H9 (cell line): ENCODE measurements at regions not wholly inside any gene's neighbourhood (a gene's known extent, or its start where the extent isn't known, plus 50 kb on each side); places are given as distances from the start of the nearest gene placed in this dataset.
A peak's percentile ranks its signal among the peaks of the same experiment; 100 is the strongest.

ENCODE experiments used
- DNase-seq: peaks from one replicate; pipeline ENCODE4 v3.0.0-alpha.2; 2017
- H2AFZ ChIP-seq: one replicate; pipeline ENCODE4 v1.6.1; 2013; ENCODE audit warnings: mild to moderate bottlenecking, low read length, control low read depth, moderate library complexity
- H2AK5ac ChIP-seq: 2 replicates; pipeline ENCODE4 v1.6.1; 2013; ENCODE audit warnings: low read length, control low read depth, mixed read lengths; ENCODE audit not compliant: insufficient read length
- H2BK120ac ChIP-seq: one replicate; pipeline ENCODE4 v1.6.1; 2013; ENCODE audit warnings: low read depth, mild to moderate bottlenecking, low read length, control low read depth, inconsistent platforms; ENCODE audit not compliant: poor library complexity, severe bottlenecking
- H2BK12ac ChIP-seq: 2 replicates; pipeline ENCODE4 v1.6.1; 2013; ENCODE audit warnings: low read length, control low read depth, mixed read lengths, low read depth; ENCODE audit not compliant: insufficient read length
- H2BK15ac ChIP-seq: 2 replicates; pipeline ENCODE4 v1.6.1; 2013; ENCODE audit warnings: low read depth, low read length, control low read depth
- H2BK20ac ChIP-seq: one replicate; pipeline ENCODE4 v1.6.1; 2013; ENCODE audit warnings: low read depth, mild to moderate bottlenecking, low read length, control low read depth, inconsistent platforms; ENCODE audit not compliant: poor library complexity, severe bottlenecking
- H2BK5ac ChIP-seq: 2 replicates; pipeline ENCODE4 v1.6.1; 2013; ENCODE audit warnings: low read length, control low read depth, mixed read lengths; ENCODE audit not compliant: insufficient read length
- H3K14ac ChIP-seq: 2 replicates; pipeline ENCODE4 v1.6.1; 2013; ENCODE audit warnings: low read length, control low read depth; ENCODE audit not compliant: insufficient read depth
- H3K18ac ChIP-seq: 2 replicates; pipeline ENCODE4 v1.6.1; 2013; ENCODE audit warnings: low read depth, mild to moderate bottlenecking, mixed read lengths, low read length, control low read depth; ENCODE audit not compliant: insufficient read length
- H3K23ac ChIP-seq: 2 replicates; pipeline ENCODE4 v1.6.1; 2013; ENCODE audit warnings: low read length, control low read depth, mixed read lengths, low read depth; ENCODE audit not compliant: insufficient read length
- H3K23me2 ChIP-seq: 2 replicates; pipeline ENCODE4 v1.6.1; 2013; ENCODE audit warnings: low read depth, mild to moderate bottlenecking, mixed read lengths, low read length, control low read depth; ENCODE audit not compliant: insufficient read length, poor library complexity, severe bottlenecking
- H3K27ac ChIP-seq: 2 replicates; pipeline ENCODE4 v1.5.1; 2013; ENCODE audit warnings: low read length, control low read depth, mixed read lengths, low read depth; ENCODE audit not compliant: insufficient read length
- H3K27me3 ChIP-seq: 2 replicates; pipeline ENCODE4 v1.6.1; 2013; ENCODE audit warnings: low read length, control low read depth, inconsistent platforms; ENCODE audit not compliant: insufficient read depth
- H3K4ac ChIP-seq: 2 replicates; pipeline ENCODE4 v1.6.1; 2013; ENCODE audit warnings: low read depth, mild to moderate bottlenecking, control low read depth, inconsistent platforms, low read length, moderate library complexity
- H3K4me1 ChIP-seq: 2 replicates; pipeline ENCODE4 v1.6.1; 2013; ENCODE audit warnings: low read length, control low read depth, inconsistent platforms; ENCODE audit not compliant: insufficient read depth
- H3K4me2 ChIP-seq: 2 replicates; pipeline ENCODE4 v1.6.1; 2013; ENCODE audit warnings: low read length, control low read depth, mixed read lengths; ENCODE audit not compliant: insufficient read length, insufficient read depth
- H3K56ac ChIP-seq: 2 replicates; pipeline ENCODE4 v1.6.1; 2013; ENCODE audit warnings: low read depth, mild to moderate bottlenecking, mixed read lengths, low read length, control low read depth; ENCODE audit not compliant: insufficient read length
- H3K79me1 ChIP-seq: 2 replicates; pipeline ENCODE4 v1.6.1; 2013; ENCODE audit warnings: low read depth, mild to moderate bottlenecking, moderate library complexity, low read length, control low read depth, inconsistent platforms; ENCODE audit not compliant: insufficient read depth, poor library complexity, severe bottlenecking
- H3K79me2 ChIP-seq: 2 replicates; pipeline ENCODE4 v1.6.1; 2013; ENCODE audit warnings: low read length, control low read depth, inconsistent platforms; ENCODE audit not compliant: insufficient read depth
- H3K9ac ChIP-seq: 2 replicates; pipeline ENCODE4 v1.6.1; 2013; ENCODE audit warnings: low read length, control low read depth, mixed read lengths; ENCODE audit not compliant: insufficient read length; ENCODE audit errors: extremely low read depth
- H3K9me3 ChIP-seq: one replicate; pipeline ENCODE4 v1.6.1; 2013; ENCODE audit warnings: low read depth, low read length, inconsistent platforms; ENCODE audit not compliant: control insufficient read depth
- H3T11ph ChIP-seq: one replicate; pipeline ENCODE4 v1.6.1; 2013; ENCODE audit warnings: mild to moderate bottlenecking, low read length, control low read depth, inconsistent platforms
- H4K20me1 ChIP-seq: one replicate; pipeline ENCODE4 v1.6.1; 2013; ENCODE audit not compliant: control insufficient read depth, insufficient read length, insufficient read depth
- H4K5ac ChIP-seq: 2 replicates; pipeline ENCODE4 v1.6.1; 2013; ENCODE audit warnings: low read depth, mild to moderate bottlenecking, mixed read lengths, low read length, control low read depth; ENCODE audit not compliant: insufficient read length
- H4K8ac ChIP-seq: replicated peaks from 2 replicates; pipeline ENCODE4 v1.6.1; 2013; ENCODE audit warnings: low read length, control low read depth, mixed read lengths, low read depth; ENCODE audit not compliant: insufficient read length
- H4K91ac ChIP-seq: 2 replicates; pipeline ENCODE4 v1.6.1; 2013; ENCODE audit warnings: low read depth, mild to moderate bottlenecking, moderate library complexity, mixed read lengths, low read length, control low read depth; ENCODE audit not compliant: insufficient read length
- H3K27ac Mint-ChIP-seq, 3 experiments: 2 replicates in 2 of 3; 3 replicates in 1 of 3; pipeline ENCODE4 v1.8.0; 2020 to 2021; ENCODE audit warnings: mixed read lengths in 3 of 3, mild to moderate bottlenecking in 1 of 3, moderate library complexity in 1 of 3
- H3K27me3 Mint-ChIP-seq: 2 replicates; pipeline ENCODE4 v1.8.0; 2021; ENCODE audit warnings: low read depth, mild to moderate bottlenecking, moderate library complexity, mixed read lengths
- H3K36me3 Mint-ChIP-seq, 3 experiments: 2 replicates in 2 of 3; 3 replicates in 1 of 3; pipeline ENCODE4 v1.8.0; 2020 to 2021; ENCODE audit warnings: low read depth in 3 of 3, mixed read lengths in 3 of 3; ENCODE audit not compliant: insufficient read depth in 1 of 3
- H3K4me1 Mint-ChIP-seq, 2 experiments: 2 replicates each; pipeline ENCODE4 v1.8.0; 2020; ENCODE audit warnings: mixed read lengths in 2 of 2
- H3K4me3 Mint-ChIP-seq, 2 experiments: 2 replicates in 1 of 2; 3 replicates in 1 of 2; pipeline ENCODE4 v1.8.0; 2020 to 2021; ENCODE audit warnings: mild to moderate bottlenecking in 2 of 2, mixed read lengths in 2 of 2, moderate library complexity in 1 of 2
- H3K9me3 Mint-ChIP-seq, 2 experiments: 2 replicates in 1 of 2; 3 replicates in 1 of 2; pipeline ENCODE4 v1.8.0; 2020; ENCODE audit warnings: mild to moderate bottlenecking in 2 of 2, mixed read lengths in 2 of 2, moderate library complexity in 1 of 2
- CTCF ChIP-seq: fragments of 200-600 bp; sonication (generic); conservative IDR thresholded peaks from 3 replicates; pipeline ENCODE4 v1.8.0; 2021; ENCODE audit warnings: antibody characterized with exemption, mild to moderate bottlenecking
- WGBS: extraction: QIAGEN DNeasy Blood & Tissue Kit; methylation state at CpG from one replicate; pipeline ENCODE4 v1.1.7; 2013; ENCODE audit warnings: missing lambda C conversion rate, low lambda C conversion rate, mixed read lengths; ENCODE audit not compliant: insufficient read length; ENCODE audit errors: extremely low coverage; 5-methylcytosine and 5-hydroxymethylcytosine counted together

- no peak overlapping the region for H4K91ac ChIP-seq
- no peak overlapping the region for H2BK12ac ChIP-seq
- TF ChIP-seq CTCF, result peak; percentile 82
- H3K23me2 ChIP-seq, result no peaks in the 10 kb centered on the region
- no peak overlapping the region for H3K4ac ChIP-seq
- no peak overlapping the region for H3K23ac ChIP-seq
- H2BK15ac ChIP-seq, result no peak overlapping the region
- Mint-ChIP-seq H3K9me3 (no peaks in the 10 kb centered on the region; a peak in 3 of 5 replicates), H3K4me3 (no peak overlapping the region), H3K36me3 (no peaks in the 10 kb centered on the region), H3K4me1 (peaks cover 19 to 21% of the 10 kb centered on the region in 2 experiments), H3K27ac (no peak overlapping the region), H3K27me3 (peaks cover 14% of the 10 kb centered on the region)
- H3K27me3 ChIP-seq, result no peaks in the 10 kb centered on the region
- H4K5ac ChIP-seq, result no peak overlapping the region
- H4K20me1 ChIP-seq, result no peaks in the 10 kb centered on the region
- no peaks in the 10 kb centered on the region for H3K9me3 ChIP-seq
- H3K79me1 ChIP-seq, result no peaks in the 10 kb centered on the region
- H2AK5ac ChIP-seq, result no peak overlapping the region
- no peak overlapping the region for H4K8ac ChIP-seq
- H2AFZ ChIP-seq, result no peak overlapping the region
- H3K9ac ChIP-seq, result no peak overlapping the region
- no peak overlapping the region for H3K14ac ChIP-seq
- H3K27ac ChIP-seq, result no peak overlapping the region
- no peaks in the 10 kb centered on the region for H3K4me1 ChIP-seq
- DNase-seq, result no peak
- no peak overlapping the region for H3K56ac ChIP-seq
- no peak overlapping the region for H3K4me2 ChIP-seq
- no peak overlapping the region for H2BK5ac ChIP-seq
- no peaks in the 10 kb centered on the region for H3K79me2 ChIP-seq
- no peak overlapping the region for H3T11ph ChIP-seq
- no peak overlapping the region for H2BK20ac ChIP-seq
- WGBS, result no CpG with 5 or more reads among the region's 10 CpGs
- H3K18ac ChIP-seq, result no peak overlapping the region
- H2BK120ac ChIP-seq, result no peak overlapping the region
These were observed 88.6 kb downstream of the LYZL1 start for GRCh38 chr10:29377333-29377961.
